ENCODE measurements at regions not wholly inside any gene's neighbourhood (a gene's known extent, or its start where the extent isn't known, plus 50 kb on each side); places are given as distances from the start of the nearest gene placed in this dataset.

DNA sequence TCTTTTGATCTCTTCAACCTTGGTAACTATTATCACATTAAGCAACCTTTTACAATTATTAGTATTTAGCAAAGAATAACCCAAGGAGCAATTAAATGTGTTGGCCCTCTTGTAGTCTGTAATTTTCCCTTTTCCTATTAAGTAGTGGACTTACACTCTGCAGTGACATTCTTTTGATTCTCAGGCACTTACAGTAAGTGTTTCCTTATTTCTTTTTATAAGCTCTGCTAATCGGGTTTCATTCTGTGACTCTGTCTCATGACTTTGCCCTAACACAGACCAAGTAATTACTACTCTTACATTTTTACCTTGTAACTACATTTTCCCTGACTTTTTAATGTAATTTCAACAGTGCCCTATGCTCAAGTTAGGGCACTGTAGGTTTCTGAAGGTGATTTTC lies 104.0 kb upstream of the EPHA7 start:
- 58% methylated on average over 1 of the region's 1 CpG for WGBS
- H3K36me3 ChIP-seq (ENCODE audit: control insufficient read depth in 4 of 4, insufficient read depth in 3 of 4, low read depth in 1 of 4, low read length in 3 of 4), result no peaks in the 10 kb centered on the region

DNA sequence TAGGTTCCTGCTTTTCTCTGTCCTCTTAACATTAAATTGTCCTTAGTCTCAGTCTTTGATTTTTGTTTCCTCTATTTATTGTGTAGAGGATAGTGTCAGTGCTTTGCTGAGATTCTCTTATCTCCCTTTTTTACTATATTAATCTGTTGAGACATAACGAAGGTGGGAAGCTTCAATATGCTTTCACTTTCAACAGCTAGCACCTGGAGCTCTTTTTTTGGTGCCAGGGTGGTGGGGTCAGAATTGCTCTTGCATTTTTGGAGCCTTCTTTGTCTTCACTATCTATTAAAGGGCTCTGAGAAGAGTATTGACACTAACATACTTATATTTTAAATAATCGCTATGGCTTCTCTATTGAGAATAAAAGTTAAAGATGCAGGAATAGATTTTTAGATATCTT lies 97.1 kb upstream of the EPHA7 start:
- TF ChIP-seq TAF1 (conservative IDR thresholded peaks at IDR 0.05), result no peak
- TF ChIP-seq, protein P1, sequence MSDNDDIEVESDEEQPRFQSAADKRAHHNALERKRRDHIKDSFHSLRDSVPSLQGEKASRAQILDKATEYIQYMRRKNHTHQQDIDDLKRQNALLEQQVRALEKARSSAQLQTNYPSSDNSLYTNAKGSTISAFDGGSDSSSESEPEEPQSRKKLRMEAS (IDR thresholded peaks at IDR 0.05), result no peak
- no peak for TF ChIP-seq EGR1 (IDR thresholded peaks at IDR 0.05; ENCODE audit: low read depth in 2 of 2)
- no peak for TF ChIP-seq FOXA2 (IDR thresholded peaks at IDR 0.05)
- 67% methylated on average over 2 of the region's 2 CpGs for WGBS
- H3K4me1 ChIP-seq (ENCODE audit: control insufficient read depth in 4 of 4, insufficient read depth in 4 of 4, low read length in 3 of 4), result no peaks in the 10 kb centered on the region
- no peak overlapping the region for H3K27ac ChIP-seq (ENCODE audit: low read depth in 1 of 2, low read length in 2 of 2)
- no peak overlapping the region for H3K9ac ChIP-seq (ENCODE audit: low read depth in 1 of 2, low read length in 2 of 2)
- H3K36me3 ChIP-seq (ENCODE audit: control insufficient read depth in 4 of 4, insufficient read depth in 3 of 4, low read depth in 1 of 4, low read length in 3 of 4), result no peaks in the 10 kb centered on the region
- no peaks in the 10 kb centered on the region for H3K9me3 ChIP-seq (ENCODE audit: control insufficient read depth in 4 of 4, low read length in 3 of 4)
- no peak overlapping the region for H3K4me3 ChIP-seq (ENCODE audit: low read depth in 1 of 3, low read length in 3 of 3)
- no peaks in the 10 kb centered on the region for H3K27me3 ChIP-seq (ENCODE audit: control insufficient read depth in 4 of 4, insufficient read depth in 4 of 4, low read length in 3 of 4)
- no peak for DNase-seq (ENCODE audit: low spot score)

More for the DNA sequence above, 104.0 kb upstream of the EPHA7 start:
- no peak for DNase-seq (ENCODE audit: low spot score)
- Histone ChIP-seq H3K4me3 (ENCODE audit: low read depth in 1 of 3, low read length in 3 of 3) (no peak overlapping the region), H3K27me3 (ENCODE audit: control insufficient read depth in 4 of 4, insufficient read depth in 4 of 4, low read length in 3 of 4) (no peaks in the 10 kb centered on the region), H3K27ac (ENCODE audit: low read depth in 1 of 2, low read length in 2 of 2) (no peak overlapping the region), H3K9ac (ENCODE audit: low read depth in 1 of 2, low read length in 2 of 2) (no peak overlapping the region), H3K4me1 (ENCODE audit: control insufficient read depth in 4 of 4, insufficient read depth in 4 of 4, low read length in 3 of 4) (no peaks in the 10 kb centered on the region), H3K9me3 (ENCODE audit: control insufficient read depth in 4 of 4, low read length in 3 of 4) (no peaks in the 10 kb centered on the region)
- TF ChIP-seq, protein P2, sequence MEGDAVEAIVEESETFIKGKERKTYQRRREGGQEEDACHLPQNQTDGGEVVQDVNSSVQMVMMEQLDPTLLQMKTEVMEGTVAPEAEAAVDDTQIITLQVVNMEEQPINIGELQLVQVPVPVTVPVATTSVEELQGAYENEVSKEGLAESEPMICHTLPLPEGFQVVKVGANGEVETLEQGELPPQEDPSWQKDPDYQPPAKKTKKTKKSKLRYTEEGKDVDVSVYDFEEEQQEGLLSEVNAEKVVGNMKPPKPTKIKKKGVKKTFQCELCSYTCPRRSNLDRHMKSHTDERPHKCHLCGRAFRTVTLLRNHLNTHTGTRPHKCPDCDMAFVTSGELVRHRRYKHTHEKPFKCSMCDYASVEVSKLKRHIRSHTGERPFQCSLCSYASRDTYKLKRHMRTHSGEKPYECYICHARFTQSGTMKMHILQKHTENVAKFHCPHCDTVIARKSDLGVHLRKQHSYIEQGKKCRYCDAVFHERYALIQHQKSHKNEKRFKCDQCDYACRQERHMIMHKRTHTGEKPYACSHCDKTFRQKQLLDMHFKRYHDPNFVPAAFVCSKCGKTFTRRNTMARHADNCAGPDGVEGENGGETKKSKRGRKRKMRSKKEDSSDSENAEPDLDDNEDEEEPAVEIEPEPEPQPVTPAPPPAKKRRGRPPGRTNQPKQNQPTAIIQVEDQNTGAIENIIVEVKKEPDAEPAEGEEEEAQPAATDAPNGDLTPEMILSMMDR (IDR thresholded peaks at IDR 0.05; ENCODE audit: low read depth, low read length, missing input control), result no peak
- no peak for TF ChIP-seq HNF4G (IDR thresholded peaks at IDR 0.05)
- TF ChIP-seq JUND (IDR thresholded peaks at IDR 0.05), result no peak
- TF ChIP-seq RXRA (IDR thresholded peaks at IDR 0.05), result no peak

GRCh38 chr6:93515736-93516135 lies 96.4 kb upstream of the EPHA7 start:
- Histone ChIP-seq H3K27ac (ENCODE audit: low read depth in 1 of 2, low read length in 2 of 2) (no peak overlapping the region), H3K9me3 (ENCODE audit: control insufficient read depth in 4 of 4, low read length in 3 of 4) (no peaks in the 10 kb centered on the region), H3K36me3 (ENCODE audit: control insufficient read depth in 4 of 4, insufficient read depth in 3 of 4, low read depth in 1 of 4, low read length in 3 of 4) (no peaks in the 10 kb centered on the region), H3K4me3 (ENCODE audit: low read depth in 1 of 3, low read length in 3 of 3) (no peak overlapping the region), H3K4me1 (ENCODE audit: control insufficient read depth in 4 of 4, insufficient read depth in 4 of 4, low read length in 3 of 4) (no peaks in the 10 kb centered on the region), H3K27me3 (ENCODE audit: control insufficient read depth in 4 of 4, insufficient read depth in 4 of 4, low read length in 3 of 4) (no peaks in the 10 kb centered on the region), H3K9ac (ENCODE audit: low read depth in 1 of 2, low read length in 2 of 2) (no peak overlapping the region)
- TF ChIP-seq JUND (IDR thresholded peaks at IDR 0.05) (no peak), GABPA (IDR thresholded peaks at IDR 0.05 in 1 of 2, conservative IDR thresholded peaks at IDR 0.05 in 1 of 2) (no peak), TAF1 (conservative IDR thresholded peaks at IDR 0.05) (no peak), YY1 (IDR thresholded peaks at IDR 0.05) (no peak), REST (IDR thresholded peaks at IDR 0.05) (no peak), RAD21 (IDR thresholded peaks at IDR 0.05) (no peak), RXRA (IDR thresholded peaks at IDR 0.05) (no peak), SP1 (IDR thresholded peaks at IDR 0.05) (no peak)
- no peak for DNase-seq (ENCODE audit: low spot score)
- 50% methylated on average over 2 of the region's 2 CpGs for WGBS
